ENCODE measurements at regions not wholly inside any gene's neighbourhood (a gene's known extent, or its start where the extent isn't known, plus 50 kb on each side); places are given as distances from the start of the nearest gene placed in this dataset.
A peak's percentile ranks its signal among the peaks of the same experiment; 100 is the strongest.
"Not testable (repeated sequence)": the region's sequence is repeated elsewhere in the genome, so short reads cannot be mapped to it uniquely, and the experiment has no call there.

DNA sequence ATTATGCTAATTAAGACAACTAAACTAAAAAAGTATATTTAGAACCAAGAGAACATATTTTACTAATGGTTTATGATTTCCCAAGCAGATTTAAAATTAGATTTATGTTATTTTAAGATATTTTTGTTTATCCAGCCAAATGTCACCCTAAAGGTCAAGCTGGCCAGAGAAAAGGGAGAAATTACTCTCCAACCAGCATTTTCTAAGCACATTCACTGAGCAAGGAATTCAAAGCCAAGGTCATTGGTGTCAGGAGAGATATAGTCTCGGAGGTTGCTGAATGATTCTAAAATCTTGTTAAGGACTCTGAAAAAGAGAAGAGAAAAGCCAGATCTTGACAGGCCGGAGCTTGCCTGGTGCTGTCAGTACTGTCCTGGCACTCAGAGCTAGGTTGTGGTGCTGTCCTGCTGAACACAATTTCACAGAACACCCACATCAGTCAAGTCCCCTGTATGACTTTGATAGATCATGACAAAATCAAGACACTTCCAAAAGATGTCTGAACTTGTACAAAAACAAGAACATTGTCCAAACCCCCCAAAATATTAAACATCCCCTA is 222.3 kb upstream of the SMLR1 start:
- no peak overlapping the region for H3K4me3 ChIP-seq (ENCODE audit: low read depth, low read length)
- H3K4me1 ChIP-seq (ENCODE audit: control insufficient read depth, insufficient read depth, low read length, unreplicated experiment): peaks cover 38% of the 10 kb centered on the region
- no peaks in the 10 kb centered on the region for H3K79me2 ChIP-seq (ENCODE audit: control insufficient read depth, insufficient read depth, low read length, unreplicated experiment)
- no peaks in the 10 kb centered on the region for H3K27me3 ChIP-seq (ENCODE audit: insufficient read depth, low read length)
- no peaks in the 10 kb centered on the region for H3K36me3 ChIP-seq (ENCODE audit: insufficient read depth, low read length)
- no peak overlapping the region for H3K27ac ChIP-seq (ENCODE audit: low read depth, low read length)
- no peak overlapping the region for H2AFZ ChIP-seq (ENCODE audit: low read length, unreplicated experiment)

DNA sequence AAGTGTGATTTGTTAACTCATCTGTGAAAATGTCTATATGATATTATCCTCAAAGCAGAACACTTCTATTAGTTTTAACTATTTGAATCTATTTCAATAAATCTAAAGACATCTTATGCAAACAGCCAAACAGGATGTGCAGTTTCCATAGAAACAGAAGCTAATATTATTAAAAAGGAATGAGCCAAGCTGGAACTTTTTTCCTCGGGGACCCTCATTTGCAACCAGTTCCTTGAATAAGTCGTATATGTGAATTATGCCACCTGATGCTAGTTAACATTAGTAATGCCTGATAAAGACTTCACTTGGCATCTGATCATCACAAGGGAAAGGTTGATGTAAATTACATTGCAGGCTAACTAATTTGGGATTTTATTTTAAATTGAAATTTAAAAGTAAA is 216.9 kb upstream of the SMLR1 start:
- H2AFZ ChIP-seq (ENCODE audit: low read length, unreplicated experiment): no peak overlapping the region
- no peaks in the 10 kb centered on the region for H3K4me1 ChIP-seq (ENCODE audit: control insufficient read depth, insufficient read depth, low read length, unreplicated experiment)
- H3K27ac ChIP-seq (ENCODE audit: low read depth, low read length): no peak overlapping the region
- no peaks in the 10 kb centered on the region for H3K36me3 ChIP-seq (ENCODE audit: insufficient read depth, low read length)
- H3K79me2 ChIP-seq (ENCODE audit: control insufficient read depth, insufficient read depth, low read length, unreplicated experiment): no peaks in the 10 kb centered on the region
- no peak overlapping the region for H3K4me3 ChIP-seq (ENCODE audit: low read depth, low read length)
- no peaks in the 10 kb centered on the region for H3K27me3 ChIP-seq (ENCODE audit: insufficient read depth, low read length)

DNA sequence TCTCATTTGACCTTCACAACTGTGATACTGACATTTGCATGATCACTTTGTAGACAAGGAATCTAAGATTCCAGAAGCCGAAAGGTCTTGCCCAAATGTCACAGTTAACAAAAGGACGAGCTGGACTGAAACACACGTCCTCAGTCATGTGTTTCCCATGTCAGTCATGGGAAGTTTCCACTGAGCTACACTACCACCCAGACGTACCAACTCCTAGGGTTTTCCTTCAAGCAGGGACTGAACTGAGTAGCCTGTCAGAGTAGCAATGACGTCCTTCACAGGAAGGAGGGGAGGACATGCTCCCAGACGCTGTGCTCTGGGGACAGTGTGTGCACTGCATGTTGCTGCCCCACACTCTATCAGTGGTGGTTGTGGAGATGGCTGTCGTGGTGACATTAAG is 215.8 kb upstream of the SMLR1 start:
- H3K4me3 ChIP-seq (ENCODE audit: low read depth, low read length): no peak overlapping the region
- no peaks in the 10 kb centered on the region for H3K79me2 ChIP-seq (ENCODE audit: control insufficient read depth, insufficient read depth, low read length, unreplicated experiment)
- no peaks in the 10 kb centered on the region for H3K4me1 ChIP-seq (ENCODE audit: control insufficient read depth, insufficient read depth, low read length, unreplicated experiment)
- H2AFZ ChIP-seq (ENCODE audit: low read length, unreplicated experiment): no peak overlapping the region
- H3K36me3 ChIP-seq (ENCODE audit: insufficient read depth, low read length): no peaks in the 10 kb centered on the region
- no peaks in the 10 kb centered on the region for H3K27me3 ChIP-seq (ENCODE audit: insufficient read depth, low read length)
- no peak overlapping the region for H3K27ac ChIP-seq (ENCODE audit: low read depth, low read length)

- Histone ChIP-seq H3K79me2 (ENCODE audit: control insufficient read depth, insufficient read depth, low read length, unreplicated experiment) (no peaks in the 10 kb centered on the region), H2AFZ (ENCODE audit: low read length, unreplicated experiment) (no peak overlapping the region), H3K4me1 (ENCODE audit: control insufficient read depth, insufficient read depth, low read length, unreplicated experiment) (no peaks in the 10 kb centered on the region), H3K36me3 (ENCODE audit: insufficient read depth, low read length) (no peaks in the 10 kb centered on the region), H3K27me3 (ENCODE audit: insufficient read depth, low read length) (no peaks in the 10 kb centered on the region), H3K4me3 (ENCODE audit: low read depth, low read length) (no peak overlapping the region), H3K27ac (ENCODE audit: low read depth, low read length) (no peak overlapping the region)
These were observed 214.0 kb upstream of the SMLR1 start for GRCh38 chr6:130613176-130613575.

DNA sequence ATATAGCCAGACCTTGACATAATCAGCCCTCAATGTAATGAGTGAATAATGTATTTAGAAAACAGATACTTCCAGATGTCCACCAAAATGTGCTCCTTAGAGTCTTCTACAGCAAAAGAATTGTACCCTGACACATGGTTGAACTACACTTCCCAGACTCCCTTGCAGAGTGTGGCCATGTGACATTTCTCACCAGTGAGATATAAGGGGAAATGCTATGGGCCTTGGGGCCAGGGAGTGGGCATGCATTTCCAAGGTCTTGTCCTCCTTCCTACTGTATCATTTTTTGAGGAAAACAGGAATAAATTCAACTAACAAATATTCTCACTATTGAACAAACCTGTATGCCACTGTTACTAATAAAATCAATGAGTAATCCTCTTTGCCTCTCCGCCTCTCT is 211.4 kb upstream of the SMLR1 start:
- Histone ChIP-seq H3K27me3 (ENCODE audit: insufficient read depth, low read length) (no peaks in the 10 kb centered on the region), H3K79me2 (ENCODE audit: control insufficient read depth, insufficient read depth, low read length, unreplicated experiment) (no peaks in the 10 kb centered on the region), H3K4me1 (ENCODE audit: control insufficient read depth, insufficient read depth, low read length, unreplicated experiment) (peaks cover 5% of the 10 kb centered on the region), H3K4me3 (ENCODE audit: low read depth, low read length) (no peak overlapping the region), H3K27ac (ENCODE audit: low read depth, low read length) (no peak overlapping the region), H3K36me3 (ENCODE audit: insufficient read depth, low read length) (no peaks in the 10 kb centered on the region), H2AFZ (ENCODE audit: low read length, unreplicated experiment) (no peak overlapping the region)

DNA sequence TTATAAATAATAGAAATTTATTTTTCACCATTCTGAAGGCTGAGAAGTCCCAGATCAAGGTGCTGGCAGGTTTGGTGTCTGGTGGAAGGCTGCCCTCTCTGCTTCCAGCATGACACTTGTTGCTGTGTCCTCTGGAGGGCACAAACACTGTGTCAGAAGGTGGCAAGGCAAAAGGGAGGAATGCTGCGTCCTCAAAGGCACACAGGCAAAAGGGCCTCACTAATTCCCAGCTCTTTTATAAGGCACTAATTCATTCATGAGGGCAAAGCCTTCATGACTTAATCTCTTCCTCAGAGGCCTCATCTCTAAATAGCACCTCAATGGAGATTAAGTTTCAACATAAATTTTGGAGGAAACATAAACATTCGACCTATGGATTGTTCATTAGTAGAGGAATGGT is 209.5 kb upstream of the SMLR1 start:
- H3K27ac ChIP-seq (ENCODE audit: low read depth, low read length): no peak overlapping the region
- no peak overlapping the region for H2AFZ ChIP-seq (ENCODE audit: low read length, unreplicated experiment)
- no peaks in the 10 kb centered on the region for H3K36me3 ChIP-seq (ENCODE audit: insufficient read depth, low read length)

DNA sequence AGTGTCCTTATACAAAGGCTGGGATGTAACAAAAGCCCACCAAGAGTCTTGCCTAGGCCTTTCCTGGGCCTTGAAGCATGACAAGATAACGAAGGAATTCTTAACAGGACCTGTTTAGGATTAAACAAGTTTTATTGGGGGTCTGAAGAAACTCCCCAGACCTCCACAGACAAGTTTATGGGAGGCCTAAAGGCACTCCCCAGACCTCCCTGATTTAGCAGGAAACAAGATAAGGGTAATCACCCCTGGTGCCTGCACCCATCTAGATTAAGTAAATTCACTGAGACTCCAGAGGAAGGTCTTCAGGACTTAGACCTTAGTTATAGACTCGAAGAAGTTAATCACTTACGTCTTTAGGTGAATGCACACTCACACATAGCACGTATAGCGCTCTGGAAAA is 208.4 kb upstream of the SMLR1 start:
- not testable (repeated sequence) for H3K27ac ChIP-seq (ENCODE audit: low read depth, low read length); H2AFZ ChIP-seq (ENCODE audit: low read length, unreplicated experiment); H3K27me3 ChIP-seq (ENCODE audit: insufficient read depth, low read length); H3K4me3 ChIP-seq (ENCODE audit: low read depth, low read length); H3K36me3 ChIP-seq (ENCODE audit: insufficient read depth, low read length); H3K79me2 ChIP-seq (ENCODE audit: control insufficient read depth, insufficient read depth, low read length, unreplicated experiment); H3K4me1 ChIP-seq (ENCODE audit: control insufficient read depth, insufficient read depth, low read length, unreplicated experiment)

More for the DNA sequence above, 209.5 kb upstream of the SMLR1 start:
- peaks cover 5% of the 10 kb centered on the region for H3K4me1 ChIP-seq (ENCODE audit: control insufficient read depth, insufficient read depth, low read length, unreplicated experiment)
- no peak overlapping the region for H3K4me3 ChIP-seq (ENCODE audit: low read depth, low read length)
- H3K79me2 ChIP-seq (ENCODE audit: control insufficient read depth, insufficient read depth, low read length, unreplicated experiment): no peaks in the 10 kb centered on the region
- H3K27me3 ChIP-seq (ENCODE audit: insufficient read depth, low read length): no peaks in the 10 kb centered on the region

DNA sequence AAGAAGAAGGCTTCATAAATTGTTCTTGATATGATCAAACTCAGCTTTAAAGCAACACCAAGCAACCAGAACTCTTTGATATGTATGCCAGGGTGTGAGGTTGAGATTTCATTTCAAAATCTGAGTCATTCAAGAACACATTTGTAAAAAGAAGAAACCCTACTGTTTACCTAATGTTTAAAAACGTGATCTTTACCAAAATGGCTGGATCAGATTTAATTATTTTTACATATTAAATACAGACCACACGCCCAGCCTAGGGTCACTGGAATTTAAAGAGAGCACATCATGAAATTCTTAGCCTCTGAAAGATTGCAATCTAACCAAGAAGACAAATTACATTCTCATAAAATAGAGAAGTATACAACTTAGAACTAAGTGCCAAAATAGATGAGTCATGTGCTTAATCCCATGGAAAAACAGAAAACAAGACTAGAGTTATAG is 206.8 kb upstream of the SMLR1 start:
- no peaks in the 10 kb centered on the region for H3K79me2 ChIP-seq (ENCODE audit: control insufficient read depth, insufficient read depth, low read length, unreplicated experiment)
- H2AFZ ChIP-seq (ENCODE audit: low read length, unreplicated experiment): peak overlapping the region; percentile 14
- no peaks in the 10 kb centered on the region for H3K27me3 ChIP-seq (ENCODE audit: insufficient read depth, low read length)
- H3K36me3 ChIP-seq (ENCODE audit: insufficient read depth, low read length): 0 out of 2 replicates have a peak, but pooled peaks cover 4% of the 10 kb centered on the region
- H3K27ac ChIP-seq (ENCODE audit: low read depth, low read length): no peak overlapping the region
- no peak overlapping the region for H3K4me3 ChIP-seq (ENCODE audit: low read depth, low read length)
- peaks cover 5% of the 10 kb centered on the region for H3K4me1 ChIP-seq (ENCODE audit: control insufficient read depth, insufficient read depth, low read length, unreplicated experiment)

DNA sequence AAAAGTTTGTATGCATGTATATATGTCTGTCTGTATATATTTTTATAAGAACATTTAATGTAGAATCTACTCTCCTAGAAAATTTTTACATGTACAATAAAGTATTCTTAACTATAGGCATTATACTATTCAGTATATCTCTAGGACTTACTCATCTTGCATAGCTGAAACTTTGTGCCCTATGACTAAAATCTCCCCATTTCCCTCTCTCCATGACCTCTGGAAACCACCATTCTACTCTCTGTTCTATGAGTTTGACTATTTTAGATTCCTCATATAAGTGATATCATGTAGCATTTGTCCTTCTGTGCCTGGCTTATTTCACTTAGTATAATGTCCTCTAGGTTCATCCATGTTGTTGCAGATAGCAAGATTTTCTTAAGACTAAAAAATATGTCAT is 205.1 kb upstream of the SMLR1 start:
- Histone ChIP-seq H3K27ac (ENCODE audit: low read depth, low read length) (no peak overlapping the region), H3K79me2 (ENCODE audit: control insufficient read depth, insufficient read depth, low read length, unreplicated experiment) (no peaks in the 10 kb centered on the region), H3K36me3 (ENCODE audit: insufficient read depth, low read length) (0 out of 2 replicates have a peak, but pooled peaks cover 4% of the 10 kb centered on the region), H3K27me3 (ENCODE audit: insufficient read depth, low read length) (no peaks in the 10 kb centered on the region), H3K4me1 (ENCODE audit: control insufficient read depth, insufficient read depth, low read length, unreplicated experiment) (peaks cover 15% of the 10 kb centered on the region), H2AFZ (ENCODE audit: low read length, unreplicated experiment) (no peak overlapping the region), H3K4me3 (ENCODE audit: low read depth, low read length) (no peak overlapping the region)

- Histone ChIP-seq H3K27me3 (ENCODE audit: insufficient read depth, low read length) (no peaks in the 10 kb centered on the region), H2AFZ (ENCODE audit: low read length, unreplicated experiment) (no peak overlapping the region), H3K36me3 (ENCODE audit: insufficient read depth, low read length) (0 out of 2 replicates have a peak, but pooled peaks cover 4% of the 10 kb centered on the region), H3K79me2 (ENCODE audit: control insufficient read depth, insufficient read depth, low read length, unreplicated experiment) (no peaks in the 10 kb centered on the region), H3K4me3 (ENCODE audit: low read depth, low read length) (no peak overlapping the region), H3K27ac (ENCODE audit: low read depth, low read length) (no peak overlapping the region), H3K4me1 (ENCODE audit: control insufficient read depth, insufficient read depth, low read length, unreplicated experiment) (peaks cover 15% of the 10 kb centered on the region)
These were observed 203.2 kb upstream of the SMLR1 start for GRCh38 chr6:130624046-130624445.

DNA sequence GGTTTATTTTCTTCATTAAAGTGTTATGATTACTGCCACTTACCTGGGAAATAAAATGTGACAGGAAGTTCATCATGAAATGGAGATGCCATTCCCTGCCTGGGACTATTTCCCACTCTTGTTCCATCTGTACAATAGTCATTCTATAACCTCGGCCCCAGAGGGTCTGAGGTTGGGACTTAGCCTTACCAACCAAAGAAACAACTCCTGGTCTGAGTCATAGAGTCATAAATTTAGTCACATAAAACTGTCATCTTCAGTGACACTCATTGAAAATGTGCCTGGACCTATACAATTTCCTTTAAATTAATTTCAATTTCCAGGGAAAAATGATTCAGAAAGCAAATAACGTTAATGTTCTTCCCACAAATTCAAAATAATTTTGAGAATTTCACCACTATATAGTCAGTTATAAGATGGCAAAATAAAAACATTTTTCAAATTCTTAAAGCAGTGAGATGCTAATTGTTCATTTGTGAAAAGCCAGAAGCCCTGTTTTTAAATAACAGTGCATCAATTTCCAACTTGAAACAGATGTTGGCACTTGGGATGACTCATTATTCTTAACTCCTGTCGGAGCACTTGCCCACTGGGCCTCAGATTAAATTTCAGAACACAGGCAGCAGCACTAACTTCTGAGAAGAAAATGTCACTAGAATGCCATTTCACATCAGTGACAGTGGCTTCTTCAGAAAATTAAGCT is 201.2 kb upstream of the SMLR1 start:
- H3K27ac ChIP-seq (ENCODE audit: low read depth, low read length): no peak overlapping the region
- H3K36me3 ChIP-seq (ENCODE audit: insufficient read depth, low read length): 0 out of 2 replicates have a peak, but pooled peaks cover 4% of the 10 kb centered on the region
- H3K27me3 ChIP-seq (ENCODE audit: insufficient read depth, low read length): no peaks in the 10 kb centered on the region
- no peak overlapping the region for H3K4me3 ChIP-seq (ENCODE audit: low read depth, low read length)
- H3K79me2 ChIP-seq (ENCODE audit: control insufficient read depth, insufficient read depth, low read length, unreplicated experiment): no peaks in the 10 kb centered on the region
- no peak overlapping the region for H2AFZ ChIP-seq (ENCODE audit: low read length, unreplicated experiment)
- peaks cover 11% of the 10 kb centered on the region for H3K4me1 ChIP-seq (ENCODE audit: control insufficient read depth, insufficient read depth, low read length, unreplicated experiment)

Data from ACC112 (cell line).